ENCODE measurements at regions not wholly inside any gene's neighbourhood (a gene's known extent, or its start where the extent isn't known, plus 50 kb on each side); places are given as distances from the start of the nearest gene placed in this dataset.
"Not testable (repeated sequence)": the region's sequence is repeated elsewhere in the genome, so short reads cannot be mapped to it uniquely, and the experiment has no call there.

DNA sequence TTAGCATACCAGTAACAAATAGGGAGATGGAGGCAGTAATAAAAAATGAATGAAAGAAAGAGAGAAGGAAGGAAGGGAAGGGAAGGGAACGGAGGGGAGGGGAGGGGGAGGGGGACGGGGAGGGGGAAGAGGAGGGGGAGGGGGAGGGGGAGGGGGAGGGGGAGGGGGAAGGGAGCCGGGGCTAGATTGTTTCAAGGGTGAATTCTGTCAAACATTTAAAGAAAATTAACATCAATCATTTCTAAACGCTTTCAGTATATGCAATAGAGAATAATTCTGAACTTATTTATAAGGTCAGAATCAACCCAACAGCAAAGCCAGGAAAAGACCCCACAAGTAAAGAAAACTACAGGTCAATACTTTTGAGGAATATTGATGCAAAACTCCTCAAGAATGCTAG lies 858.8 kb upstream of the GYPC start:
- no TSS peak for BruUV-seq (replicated peaks)
- Histone ChIP-seq H3K4me3 (ENCODE audit: low read depth, low read length, poor library complexity, severe bottlenecking) (no peak overlapping the region), H3K27ac (ENCODE audit: low read depth, low read length, poor library complexity, severe bottlenecking) (no peak overlapping the region), H3K9me3 (ENCODE audit: low read depth, low read length, poor library complexity, severe bottlenecking) (peaks cover 24% of the 10 kb centered on the region), H3K36me3 (ENCODE audit: insufficient read depth, low read length, poor library complexity, severe bottlenecking) (no peaks in the 10 kb centered on the region), H3K4me1 (ENCODE audit: insufficient read depth, low read length, poor library complexity, severe bottlenecking) (no peaks in the 10 kb centered on the region), H3K27me3 (replicated peaks; ENCODE audit: insufficient read depth, low read depth, low read length, poor library complexity) (no peaks in the 10 kb centered on the region)
- POLR2A ChIA-PET (ENCODE audit: low non-redundant PET): no interaction called here
- intact Hi-C loops (cut with micrococcal nuclease; ENCODE audit: unreplicated experiment): no loop called here
- CTCF ChIA-PET: no interaction called here
- DNase-seq (ENCODE audit: low spot score): no peak
- TF ChIP-seq, protein P1, sequence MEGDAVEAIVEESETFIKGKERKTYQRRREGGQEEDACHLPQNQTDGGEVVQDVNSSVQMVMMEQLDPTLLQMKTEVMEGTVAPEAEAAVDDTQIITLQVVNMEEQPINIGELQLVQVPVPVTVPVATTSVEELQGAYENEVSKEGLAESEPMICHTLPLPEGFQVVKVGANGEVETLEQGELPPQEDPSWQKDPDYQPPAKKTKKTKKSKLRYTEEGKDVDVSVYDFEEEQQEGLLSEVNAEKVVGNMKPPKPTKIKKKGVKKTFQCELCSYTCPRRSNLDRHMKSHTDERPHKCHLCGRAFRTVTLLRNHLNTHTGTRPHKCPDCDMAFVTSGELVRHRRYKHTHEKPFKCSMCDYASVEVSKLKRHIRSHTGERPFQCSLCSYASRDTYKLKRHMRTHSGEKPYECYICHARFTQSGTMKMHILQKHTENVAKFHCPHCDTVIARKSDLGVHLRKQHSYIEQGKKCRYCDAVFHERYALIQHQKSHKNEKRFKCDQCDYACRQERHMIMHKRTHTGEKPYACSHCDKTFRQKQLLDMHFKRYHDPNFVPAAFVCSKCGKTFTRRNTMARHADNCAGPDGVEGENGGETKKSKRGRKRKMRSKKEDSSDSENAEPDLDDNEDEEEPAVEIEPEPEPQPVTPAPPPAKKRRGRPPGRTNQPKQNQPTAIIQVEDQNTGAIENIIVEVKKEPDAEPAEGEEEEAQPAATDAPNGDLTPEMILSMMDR (conservative IDR thresholded peaks at IDR 0.05; ENCODE audit: low read depth, low read length): no peak
- no peak for TF ChIP-seq EZH2 (IDR thresholded peaks at IDR 0.05; ENCODE audit: borderline replicate concordance, low read depth, low read length, poor library complexity, severe bottlenecking)

DNA sequence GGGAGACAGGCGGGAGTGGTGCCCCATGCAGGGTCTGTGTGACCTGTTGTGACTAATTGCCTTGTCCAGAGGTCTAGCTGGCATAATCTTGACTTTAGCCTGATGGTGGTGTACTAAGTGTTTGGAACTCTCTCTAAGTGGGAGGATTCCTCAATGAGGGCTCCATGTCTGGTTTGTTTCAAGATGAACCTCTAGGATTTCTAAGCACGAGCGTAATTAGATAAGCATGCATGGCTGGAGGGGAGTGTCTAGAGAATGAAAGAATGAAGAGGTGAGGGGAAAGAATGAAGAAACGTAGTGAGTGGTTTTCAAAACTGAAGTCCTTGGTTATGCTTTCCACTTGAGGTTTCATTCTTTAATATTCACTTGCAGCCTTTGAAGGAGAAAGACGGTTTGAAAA lies 833.2 kb upstream of the GYPC start:
- H3K27me3 ChIP-seq (replicated peaks; ENCODE audit: insufficient read depth, low read depth, low read length, poor library complexity): no peaks in the 10 kb centered on the region
- H3K27ac ChIP-seq (ENCODE audit: low read depth, low read length, poor library complexity, severe bottlenecking): no peak overlapping the region
- H3K36me3 ChIP-seq (ENCODE audit: insufficient read depth, low read length, poor library complexity, severe bottlenecking): no peaks in the 10 kb centered on the region
- H3K4me1 ChIP-seq (ENCODE audit: insufficient read depth, low read length, poor library complexity, severe bottlenecking): no peaks in the 10 kb centered on the region
- POLR2A ChIA-PET (ENCODE audit: low non-redundant PET): no interaction called here
- BruUV-seq (replicated peaks): no TSS peak
- H3K9me3 ChIP-seq (ENCODE audit: low read depth, low read length, poor library complexity, severe bottlenecking): no peaks in the 10 kb centered on the region
- H3K4me3 ChIP-seq (ENCODE audit: low read depth, low read length, poor library complexity, severe bottlenecking): no peak overlapping the region
- intact Hi-C loops (cut with micrococcal nuclease; ENCODE audit: unreplicated experiment): no loop called here
- CTCF ChIA-PET: no interaction called here
- DNase-seq (ENCODE audit: low spot score): no peak
- TF ChIP-seq, protein P1 (conservative IDR thresholded peaks at IDR 0.05; ENCODE audit: low read depth, low read length): no peak
- TF ChIP-seq EZH2 (IDR thresholded peaks at IDR 0.05; ENCODE audit: borderline replicate concordance, low read depth, low read length, poor library complexity, severe bottlenecking): no peak

DNA sequence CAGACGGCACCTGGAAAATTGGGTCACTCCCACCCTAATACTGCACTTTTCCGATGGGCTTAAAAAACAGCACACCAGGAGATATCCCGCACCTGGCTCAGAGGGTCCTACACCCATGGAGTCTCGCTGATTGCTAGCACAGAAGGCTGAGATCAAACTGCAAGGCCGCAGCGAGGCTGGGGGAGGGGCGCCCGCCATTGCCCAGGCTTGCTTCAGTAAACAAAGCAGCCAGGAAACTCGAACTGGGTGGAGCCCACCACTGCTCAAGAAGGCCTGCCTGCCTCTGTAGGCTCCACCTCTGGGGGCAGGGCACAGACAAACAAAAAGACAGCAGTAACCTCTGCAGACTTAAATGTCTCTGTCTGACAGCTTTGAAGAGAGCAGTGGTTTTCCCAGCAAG lies 830.2 kb upstream of the GYPC start:
- CTCF ChIA-PET; POLR2A ChIA-PET (ENCODE audit: low non-redundant PET); H3K9me3 ChIP-seq (ENCODE audit: low read depth, low read length, poor library complexity, severe bottlenecking); H3K36me3 ChIP-seq (ENCODE audit: insufficient read depth, low read length, poor library complexity, severe bottlenecking); intact Hi-C loops (cut with micrococcal nuclease; ENCODE audit: unreplicated experiment); H3K27ac ChIP-seq (ENCODE audit: low read depth, low read length, poor library complexity, severe bottlenecking); BruUV-seq (replicated peaks); H3K4me3 ChIP-seq (ENCODE audit: low read depth, low read length, poor library complexity, severe bottlenecking); H3K27me3 ChIP-seq (replicated peaks; ENCODE audit: insufficient read depth, low read depth, low read length, poor library complexity); DNase-seq (ENCODE audit: low spot score); H3K4me1 ChIP-seq (ENCODE audit: insufficient read depth, low read length, poor library complexity, severe bottlenecking): not testable (repeated sequence)

DNA sequence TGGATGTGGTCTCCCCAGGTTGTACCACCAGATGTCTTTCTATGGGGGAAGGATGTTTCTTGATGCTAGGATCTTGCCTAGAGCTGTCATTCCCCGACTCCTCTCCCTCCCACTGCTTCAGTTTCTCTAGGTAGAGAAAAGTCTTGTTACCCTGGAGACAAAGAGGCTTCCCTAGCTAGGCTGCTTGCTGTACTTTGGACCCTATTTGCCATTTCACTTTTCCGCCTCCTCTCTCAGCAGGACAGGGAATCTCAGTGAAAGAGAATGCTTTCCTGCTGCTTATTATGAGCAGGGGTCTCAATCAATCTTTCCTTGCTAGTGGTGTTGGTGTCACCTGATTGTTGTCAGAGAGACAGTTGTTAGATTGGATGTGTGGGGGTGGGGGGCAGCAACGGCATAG lies 818.8 kb upstream of the GYPC start:
- TF ChIP-seq, protein P1 (conservative IDR thresholded peaks at IDR 0.05; ENCODE audit: low read depth, low read length): no peak
- no peak for TF ChIP-seq EZH2 (IDR thresholded peaks at IDR 0.05; ENCODE audit: borderline replicate concordance, low read depth, low read length, poor library complexity, severe bottlenecking)
- no TSS peak for BruUV-seq (replicated peaks)
- intact Hi-C loops (cut with micrococcal nuclease; ENCODE audit: unreplicated experiment): no loop called here
- no peaks in the 10 kb centered on the region for H3K4me1 ChIP-seq (ENCODE audit: insufficient read depth, low read length, poor library complexity, severe bottlenecking)
- peaks cover 19% of the 10 kb centered on the region for H3K9me3 ChIP-seq (ENCODE audit: low read depth, low read length, poor library complexity, severe bottlenecking)
- no peaks in the 10 kb centered on the region for H3K36me3 ChIP-seq (ENCODE audit: insufficient read depth, low read length, poor library complexity, severe bottlenecking)
- ChIA-PET POLR2A (ENCODE audit: low non-redundant PET) (no interaction called here), CTCF (no interaction called here)
- no peak for DNase-seq (ENCODE audit: low spot score)
- H3K4me3 ChIP-seq (ENCODE audit: low read depth, low read length, poor library complexity, severe bottlenecking): no peak overlapping the region
- H3K27ac ChIP-seq (ENCODE audit: low read depth, low read length, poor library complexity, severe bottlenecking): no peak overlapping the region
- H3K27me3 ChIP-seq (replicated peaks; ENCODE audit: insufficient read depth, low read depth, low read length, poor library complexity): no peaks in the 10 kb centered on the region
